Psoas muscle (tissue), 7 donors: ENCODE measurements at regions not wholly inside any gene's neighbourhood (a gene's known extent, or its start where the extent isn't known, plus 50 kb on each side); places are given as distances from the start of the nearest gene placed in this dataset.

Experiments used
- ATAC-seq, 4 donors: fragments of 200-7000 bp; cut with Tn5 transposase; one replicate each; pipeline ENCODE4 v1.9.1; 2020; ENCODE audit warnings: moderate library complexity in 3 of 4, mild to moderate bottlenecking in 2 of 4
- DNase-seq, 2 donors: peaks; one replicate each; pipeline ENCODE4 v3.0.0-alpha.2; 2020
- H3K27ac ChIP-seq: fragments of 200-600 bp; one replicate; pipeline ENCODE4 v1.8.0; 2022
- H3K27me3 ChIP-seq, 3 donors: fragments of 200-600 bp in 1 of 3; one replicate each; pipeline versions ENCODE4 v1.6.1 to v1.8.0; 2013 to 2022; ENCODE audit warnings: low read length in 2 of 3, mild to moderate bottlenecking in 2 of 3, moderate library complexity in 1 of 3; ENCODE audit not compliant: insufficient read depth in 3 of 3
- H3K36me3 ChIP-seq, 2 donors: fragments of 200-600 bp in 1 of 2; one replicate each; pipeline versions ENCODE4 v1.6.1 to v1.8.0; 2013 to 2022; ENCODE audit warnings: low read depth in 1 of 2, mild to moderate bottlenecking in 1 of 2, moderate library complexity in 1 of 2; ENCODE audit not compliant: insufficient read depth in 1 of 2
- H3K4me1 ChIP-seq: fragments of 200-600 bp; one replicate; pipeline ENCODE4 v1.8.0; 2022
- H3K4me3 ChIP-seq: fragments of 200-600 bp; one replicate; pipeline ENCODE4 v1.8.0; 2022; ENCODE audit warnings: mild to moderate bottlenecking
- H3K9me3 ChIP-seq: fragments of 200-600 bp; one replicate; pipeline ENCODE4 v1.8.0; 2022
- CTCF ChIP-seq: fragments of 200-600 bp; IDR thresholded peaks from one replicate; pipeline ENCODE4 v1.8.0; 2022; ENCODE audit warnings: antibody characterized with exemption
- WGBS, 3 donors: extraction: QIAGEN DNeasy Blood & Tissue Kit; methylation state at CpG; one replicate each; pipeline versions ENCODE4 v1.1.6 to v1.1.7; 2013; 5-methylcytosine and 5-hydroxymethylcytosine counted together
- intact Hi-C, 2 donors: fragments of 100-400 bp; cut with DNase I; formaldehyde crosslinking; loops; one replicate each; pipeline versions ENCODE4 v1.11.0 to v1.14.2; 2022
- donor health status: healthy with polysubstance abuse.
- donor health status: DM: no; HTN: no; CAD: no; lungs with moderate emphysema.
- donor health status: Bipolar disorder and iron deficiency.
- donor health status: healthy.
- donor health status: DM: yes; HTN: yes; CAD: no.
- donor health status: DM: no; HTN: no; CAD: no.
- donor health status: DM: yes; HTN: yes; CAD: no.

GRCh38 chr10:93236393-93237040 is 162.8 kb downstream of the CYP26A1 start:
- ATAC-seq, result no peak
- intact Hi-C loops, result no loop called here
- no peak overlapping the region for H3K4me3 ChIP-seq
- H3K27me3 ChIP-seq, result no peaks in the 10 kb centered on the region
- no peaks in the 10 kb centered on the region for H3K9me3 ChIP-seq
- H3K36me3 ChIP-seq, result no peaks in the 10 kb centered on the region
- DNase-seq, result no peak
- no peak overlapping the region for H3K27ac ChIP-seq
- WGBS, 3 donors, result 20 to 38% (median 37%) methylated on average over 4 of the region's 4 CpGs
- no peak for TF ChIP-seq CTCF
- no peaks in the 10 kb centered on the region for H3K4me1 ChIP-seq

GRCh38 chr10:93245147-93245546 is 171.5 kb downstream of the CYP26A1 start:
- ATAC-seq (no peak), DNase-seq (no peak)
- intact Hi-C loops, result no loop called here
- WGBS, 3 donors, result 6 to 27% (median 17%) methylated on average over 1 of the region's 1 CpG
- H3K9me3 ChIP-seq, result no peaks in the 10 kb centered on the region
- no peak for TF ChIP-seq CTCF
- H3K36me3 ChIP-seq, result no peaks in the 10 kb centered on the region
- H3K4me3 ChIP-seq, result no peak overlapping the region
- no peaks in the 10 kb centered on the region for H3K4me1 ChIP-seq
- no peak overlapping the region for H3K27ac ChIP-seq
- H3K27me3 ChIP-seq, result peaks cover 0 to 8% (median 0%) of the 10 kb centered on the region in 3 donors

GRCh38 chr10:93245779-93246178 is 172.1 kb downstream of the CYP26A1 start:
- H3K4me1 ChIP-seq, result no peaks in the 10 kb centered on the region
- no peak for TF ChIP-seq CTCF
- intact Hi-C loops, result no loop called here
- DNase-seq, result no peak
- H3K27ac ChIP-seq, result no peak overlapping the region
- H3K27me3 ChIP-seq, result peaks cover 0 to 8% (median 0%) of the 10 kb centered on the region in 3 donors
- no peak overlapping the region for H3K4me3 ChIP-seq
- ATAC-seq, result no peak
- 10 to 15% (median 13%) methylated on average over 8 of the region's 8 CpGs for WGBS, 3 donors
- H3K36me3 ChIP-seq, result no peaks in the 10 kb centered on the region
- no peaks in the 10 kb centered on the region for H3K9me3 ChIP-seq

- no peak for ATAC-seq
These were observed 175.0 kb downstream of the CYP26A1 start for GRCh38 chr10:93248583-93249227.

More at GRCh38 chr10:93248583-93249227, 175.0 kb downstream of the CYP26A1 start:
- Histone ChIP-seq H3K9me3 (no peaks in the 10 kb centered on the region), H3K4me3 (no peak overlapping the region), H3K36me3 (no peaks in the 10 kb centered on the region), H3K27ac (no peak overlapping the region), H3K4me1 (no peaks in the 10 kb centered on the region), H3K27me3 (peaks cover 0 to 8% (median 0%) of the 10 kb centered on the region in 3 donors)
- DNase-seq, result no peak
- TF ChIP-seq CTCF, result no peak
- intact Hi-C loops, result no loop called here
- 63 to 66% (median 65%) methylated on average over 19 of the region's 19 CpGs for WGBS, 3 donors
